Trophoblast cell (in vitro differentiated cells and primary cell): ENCODE measurements at regions not wholly inside any gene's neighbourhood (a gene's known extent, or its start where the extent isn't known, plus 50 kb on each side); places are given as distances from the start of the nearest gene placed in this dataset.

ENCODE experiments used
- DNase-seq, 2 donors: peaks; one replicate each; pipeline ENCODE4 v3.0.0-alpha.2; 2016
- H2AFZ ChIP-seq: 2 replicates; pipeline ENCODE4 v1.6.1; 2013; ENCODE audit warnings: low read length, moderate library complexity, mild to moderate bottlenecking; ENCODE audit not compliant: insufficient read depth, poor library complexity
- H2AK5ac ChIP-seq: 2 replicates; pipeline ENCODE4 v1.6.1; 2013; ENCODE audit warnings: mild to moderate bottlenecking, low read length
- H2BK120ac ChIP-seq: 2 replicates; pipeline ENCODE4 v1.6.1; 2013; ENCODE audit warnings: low read length, mild to moderate bottlenecking, moderate library complexity; ENCODE audit not compliant: insufficient read depth, poor library complexity
- H2BK12ac ChIP-seq: 2 replicates; pipeline ENCODE4 v1.6.1; 2013; ENCODE audit warnings: mild to moderate bottlenecking, low read length, moderate library complexity
- H2BK5ac ChIP-seq: 2 replicates; pipeline ENCODE4 v1.6.1; 2013; ENCODE audit warnings: low read length, low read depth, moderate library complexity, mild to moderate bottlenecking; ENCODE audit not compliant: poor library complexity
- H3K14ac ChIP-seq: 2 replicates; pipeline ENCODE4 v1.6.1; 2013; ENCODE audit warnings: mild to moderate bottlenecking, low read length
- H3K18ac ChIP-seq: 2 replicates; pipeline ENCODE4 v1.6.1; 2013; ENCODE audit warnings: mild to moderate bottlenecking, low read length
- H3K23ac ChIP-seq: 2 replicates; pipeline ENCODE4 v1.6.1; 2013; ENCODE audit warnings: low read length
- H3K27ac ChIP-seq: 2 replicates; pipeline ENCODE4 v1.5.1; 2013; ENCODE audit warnings: low read depth, mild to moderate bottlenecking, inconsistent platforms, low read length, moderate library complexity
- H3K27me3 ChIP-seq: 2 replicates; pipeline ENCODE4 v1.6.1; 2013; ENCODE audit warnings: inconsistent platforms, mild to moderate bottlenecking, low read length, moderate library complexity; ENCODE audit not compliant: insufficient read depth
- H3K36me3 ChIP-seq, 2 experiments: 1 replicate in 1 of 2; 2 replicates in 1 of 2; pipeline ENCODE4 v1.6.1; 2013; ENCODE audit warnings: low read length in 2 of 2, mild to moderate bottlenecking in 2 of 2, moderate library complexity in 1 of 2; ENCODE audit not compliant: insufficient read depth in 2 of 2, control insufficient read depth in 1 of 2
- H3K4ac ChIP-seq: 2 replicates; pipeline ENCODE4 v1.6.1; 2013; ENCODE audit warnings: low read depth, mild to moderate bottlenecking, low read length, moderate library complexity
- H3K4me1 ChIP-seq, 2 experiments: 1 replicate in 1 of 2; 2 replicates in 1 of 2; pipeline ENCODE4 v1.6.1; 2013; ENCODE audit warnings: low read length in 2 of 2, mild to moderate bottlenecking in 2 of 2, moderate library complexity in 1 of 2; ENCODE audit not compliant: insufficient read depth in 2 of 2, control insufficient read depth in 1 of 2
- H3K4me2 ChIP-seq: 2 replicates; pipeline ENCODE4 v1.6.1; 2013; ENCODE audit warnings: inconsistent platforms, mild to moderate bottlenecking, low read length, moderate library complexity
- H3K4me3 ChIP-seq: 2 replicates; pipeline ENCODE4 v1.5.1; 2013; ENCODE audit warnings: mild to moderate bottlenecking, low read depth, low read length, inconsistent platforms
- H3K79me1 ChIP-seq: one replicate; pipeline ENCODE4 v1.6.1; 2013; ENCODE audit warnings: low read length
- H3K79me2 ChIP-seq: 2 replicates; pipeline ENCODE4 v1.6.1; 2013; ENCODE audit warnings: low read length, mild to moderate bottlenecking; ENCODE audit not compliant: control insufficient read depth, insufficient read depth, poor library complexity
- H3K9ac ChIP-seq: 2 replicates; pipeline ENCODE4 v1.6.1; 2013; ENCODE audit warnings: mild to moderate bottlenecking, low read length
- H3K9me3 ChIP-seq: 2 replicates; pipeline ENCODE4 v1.6.1; 2013; ENCODE audit warnings: low read depth, mild to moderate bottlenecking, control low read depth, inconsistent platforms, low read length; ENCODE audit not compliant: insufficient read depth
- H4K12ac ChIP-seq: 2 replicates; pipeline ENCODE4 v1.6.1; 2013; ENCODE audit warnings: low read depth, mild to moderate bottlenecking, low read length, moderate library complexity
- H4K8ac ChIP-seq: 2 replicates; pipeline ENCODE4 v1.6.1; 2013; ENCODE audit warnings: low read depth, mild to moderate bottlenecking, low read length, moderate library complexity
- H4K91ac ChIP-seq: one replicate; pipeline ENCODE4 v1.6.1; 2013; ENCODE audit warnings: low read depth, mild to moderate bottlenecking, low read length, moderate library complexity
- WGBS: extraction: QIAGEN DNeasy Blood & Tissue Kit; methylation state at CpG from one replicate; pipeline ENCODE4 v1.1.7; 2013; ENCODE audit warnings: missing lambda C conversion rate; ENCODE audit not compliant: insufficient read length, insufficient coverage; ENCODE audit errors: extremely low coverage; 5-methylcytosine and 5-hydroxymethylcytosine counted together

- H3K14ac ChIP-seq: no peak overlapping the region
- no peak overlapping the region for H3K4me2 ChIP-seq
- H2BK5ac ChIP-seq: no peak overlapping the region
- no peak overlapping the region for H2AFZ ChIP-seq
- no peak overlapping the region for H3K4me3 ChIP-seq
- H3K9ac ChIP-seq: no peak overlapping the region
- H3K79me2 ChIP-seq: no peaks in the 10 kb centered on the region
- H3K4ac ChIP-seq: no peak overlapping the region
- H2BK12ac ChIP-seq: no peak overlapping the region
- no peaks in the 10 kb centered on the region for H3K36me3 ChIP-seq
- WGBS: no CpG with 5 or more reads among the region's 7 CpGs
- no peak overlapping the region for H2AK5ac ChIP-seq
- no peaks in the 10 kb centered on the region for H3K27me3 ChIP-seq
- H2BK120ac ChIP-seq: no peak overlapping the region
- H3K9me3 ChIP-seq: peaks cover 2% of the 10 kb centered on the region
- H3K18ac ChIP-seq: no peak overlapping the region
- H4K91ac ChIP-seq: no peak overlapping the region
- no peak for DNase-seq
- H4K12ac ChIP-seq: no peak overlapping the region
- H3K27ac ChIP-seq: no peak overlapping the region
- H3K79me1 ChIP-seq: no peaks in the 10 kb centered on the region
- no peaks in the 10 kb centered on the region for H3K4me1 ChIP-seq
- H4K8ac ChIP-seq: no peak overlapping the region
- H3K23ac ChIP-seq: no peak overlapping the region
Observed at GRCh38 chr2:126802316-126802715, 96.4 kb upstream of the TEX51 start.

DNA sequence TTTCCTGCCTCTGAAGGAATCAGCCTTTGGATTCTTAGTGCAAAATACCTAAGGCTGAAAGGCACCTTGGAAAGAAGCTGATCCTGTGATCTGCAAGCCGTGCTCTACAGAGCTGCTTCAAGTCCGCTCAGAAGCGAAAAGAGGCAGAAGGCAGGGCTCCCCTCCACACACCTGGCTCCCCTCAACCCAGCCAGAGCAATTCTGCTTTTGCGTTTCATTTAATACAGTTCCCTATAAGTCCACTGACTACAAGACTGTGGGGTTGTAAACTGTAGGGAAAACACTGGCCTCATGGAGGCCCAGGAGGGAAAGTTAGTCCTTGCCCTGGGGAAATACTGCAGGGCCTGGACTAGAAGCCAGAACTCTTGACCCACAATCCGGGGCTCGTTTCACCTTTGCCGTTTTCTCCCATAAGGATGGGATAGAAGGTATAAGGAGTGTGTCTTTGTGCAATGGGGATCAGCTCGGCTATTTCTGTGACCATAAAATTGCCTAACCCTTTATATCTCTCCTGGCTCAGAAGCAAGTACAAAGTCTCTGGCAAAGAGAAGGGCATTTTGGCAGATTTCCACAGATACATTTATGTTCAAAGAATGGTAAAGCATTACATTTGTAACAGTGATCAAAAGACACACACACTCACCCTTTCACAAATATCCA, 95.8 kb upstream of the TEX51 start:
- DNase-seq: no peak
- no peaks in the 10 kb centered on the region for H3K27me3 ChIP-seq
- no peak overlapping the region for H2AFZ ChIP-seq
- H3K4me1 ChIP-seq: no peaks in the 10 kb centered on the region
- no peaks in the 10 kb centered on the region for H3K36me3 ChIP-seq
- no peak overlapping the region for H3K4ac ChIP-seq
- no peak overlapping the region for H2BK12ac ChIP-seq
- no peak overlapping the region for H2BK120ac ChIP-seq
- H2AK5ac ChIP-seq: no peak overlapping the region
- no peak overlapping the region for H4K91ac ChIP-seq
- no peaks in the 10 kb centered on the region for H3K79me2 ChIP-seq
- no peak overlapping the region for H3K14ac ChIP-seq
- no peak overlapping the region for H4K8ac ChIP-seq
- H3K4me2 ChIP-seq: no peak overlapping the region
- H3K18ac ChIP-seq: no peak overlapping the region
- no peak overlapping the region for H3K23ac ChIP-seq
- no peak overlapping the region for H3K27ac ChIP-seq
- WGBS: no CpG with 5 or more reads among the region's 8 CpGs
- no peaks in the 10 kb centered on the region for H3K79me1 ChIP-seq
- H4K12ac ChIP-seq: no peak overlapping the region
- H3K9ac ChIP-seq: no peak overlapping the region
- H3K4me3 ChIP-seq: no peak overlapping the region
- no peak overlapping the region for H2BK5ac ChIP-seq
- peaks cover 2% of the 10 kb centered on the region for H3K9me3 ChIP-seq

GRCh38 chr2:126803434-126803775, 95.3 kb upstream of the TEX51 start:
- H3K18ac ChIP-seq: no peak overlapping the region
- no CpG with 5 or more reads among the region's 8 CpGs for WGBS
- no peak overlapping the region for H4K12ac ChIP-seq
- no peak overlapping the region for H2AFZ ChIP-seq
- no peak overlapping the region for H3K27ac ChIP-seq
- no peaks in the 10 kb centered on the region for H3K79me2 ChIP-seq
- no peak overlapping the region for H3K23ac ChIP-seq
- no peak overlapping the region for H2BK120ac ChIP-seq
- H2BK5ac ChIP-seq: no peak overlapping the region
- DNase-seq: no peak
- no peak overlapping the region for H3K14ac ChIP-seq
- no peak overlapping the region for H4K91ac ChIP-seq
- no peak overlapping the region for H4K8ac ChIP-seq
- no peak overlapping the region for H2AK5ac ChIP-seq
- no peak overlapping the region for H3K9ac ChIP-seq
- no peak overlapping the region for H3K4me2 ChIP-seq
- no peaks in the 10 kb centered on the region for H3K27me3 ChIP-seq
- H3K9me3 ChIP-seq: peaks cover 2% of the 10 kb centered on the region
- H2BK12ac ChIP-seq: no peak overlapping the region
- H3K4me3 ChIP-seq: no peak overlapping the region
- H3K4me1 ChIP-seq: no peaks in the 10 kb centered on the region
- H3K36me3 ChIP-seq: no peaks in the 10 kb centered on the region
- no peaks in the 10 kb centered on the region for H3K79me1 ChIP-seq
- H3K4ac ChIP-seq: no peak overlapping the region

- Histone ChIP-seq H3K9me3 (peaks cover 2% of the 10 kb centered on the region), H3K27ac (no peak overlapping the region), H3K23ac (no peak overlapping the region), H2AK5ac (no peak overlapping the region), H3K4ac (no peak overlapping the region), H2BK120ac (no peak overlapping the region), H3K79me1 (no peaks in the 10 kb centered on the region), H2BK5ac (no peak overlapping the region), H3K79me2 (no peaks in the 10 kb centered on the region), H4K12ac (no peak overlapping the region), H3K4me3 (no peak overlapping the region), H3K27me3 (no peaks in the 10 kb centered on the region), H4K91ac (no peak overlapping the region), H3K18ac (no peak overlapping the region), H2AFZ (no peak overlapping the region), H3K36me3 (no peaks in the 10 kb centered on the region), H4K8ac (no peak overlapping the region), H2BK12ac (no peak overlapping the region), H3K14ac (no peak overlapping the region), H3K4me2 (no peak overlapping the region), H3K9ac (no peak overlapping the region), H3K4me1 (no peaks in the 10 kb centered on the region)
- no peak for DNase-seq
- WGBS: no CpG with 5 or more reads among the region's 17 CpGs
Observed at GRCh38 chr2:126804347-126804746, 94.3 kb upstream of the TEX51 start.
